GM19455 (cell line): ENCODE measurements at regions not wholly inside any gene's neighbourhood (a gene's known extent, or its start where the extent isn't known, plus 50 kb on each side); places are given as distances from the start of the nearest gene placed in this dataset.

ENCODE experiments used
- ATAC-seq: cut with Tn5 transposase; IDR thresholded peaks from one replicate; pipeline ENCODE4 v1.9.1; 2021; ENCODE audit not compliant: unreplicated experiment

GRCh38 chr1:72847651-72848050 lies 565.3 kb upstream of the NEGR1 start:
- no peak for ATAC-seq

- ATAC-seq = no peak
Measured at GRCh38 chr1:72846476-72847278, 564.3 kb upstream of the NEGR1 start.

- ATAC-seq = no peak
Measured at GRCh38 chr1:72845981-72846380, 563.6 kb upstream of the NEGR1 start.

- ATAC-seq = no peak
Measured at GRCh38 chr1:72845381-72845780, 563.0 kb upstream of the NEGR1 start.

GRCh38 chr1:72837781-72838180 lies 555.4 kb upstream of the NEGR1 start:
- ATAC-seq = no peak

GRCh38 chr1:72830606-72831390 lies 548.5 kb upstream of the NEGR1 start:
- no peak for ATAC-seq

- no peak for ATAC-seq
Measured at GRCh38 chr1:72827278-72827677, 544.9 kb upstream of the NEGR1 start.

- no peak for ATAC-seq
Measured at GRCh38 chr1:72804541-72804940, 522.2 kb upstream of the NEGR1 start.

- ATAC-seq = no peak
Measured at GRCh38 chr1:72781038-72781437, 498.7 kb upstream of the NEGR1 start.

GRCh38 chr1:72780212-72780611 lies 497.9 kb upstream of the NEGR1 start:
- no peak for ATAC-seq

- ATAC-seq = no peak
Measured at GRCh38 chr1:72777918-72778317, 495.6 kb upstream of the NEGR1 start.

GRCh38 chr1:72763481-72763880 lies 481.1 kb upstream of the NEGR1 start:
- ATAC-seq = no peak

GRCh38 chr1:72759486-72759885 lies 477.1 kb upstream of the NEGR1 start:
- ATAC-seq = no peak

- no peak for ATAC-seq
Measured at GRCh38 chr1:72757843-72758242, 475.5 kb upstream of the NEGR1 start.

- no peak for ATAC-seq
Measured at GRCh38 chr1:72745413-72745812, 463.1 kb upstream of the NEGR1 start.

- no peak for ATAC-seq
Measured at GRCh38 chr1:72734415-72734814, 452.1 kb upstream of the NEGR1 start.

- no peak for ATAC-seq
Measured at GRCh38 chr1:72724951-72725861, 442.9 kb upstream of the NEGR1 start.

GRCh38 chr1:72705921-72706320 lies 423.6 kb upstream of the NEGR1 start:
- no peak for ATAC-seq

GRCh38 chr1:72704841-72705477 lies 422.6 kb upstream of the NEGR1 start:
- no peak for ATAC-seq

- ATAC-seq = no peak
Measured at GRCh38 chr1:72697410-72697809, 415.1 kb upstream of the NEGR1 start.

- no peak for ATAC-seq
Measured at GRCh38 chr1:72693899-72694298, 411.6 kb upstream of the NEGR1 start.
